ENCODE measurements at regions not wholly inside any gene's neighbourhood (a gene's known extent, or its start where the extent isn't known, plus 50 kb on each side); places are given as distances from the start of the nearest gene placed in this dataset.

GRCh38 chr16:49920397-49920796 is 64.5 kb upstream of the ZNF423 start (continued):
- TF ChIP-seq IRF5 (IDR thresholded peaks at IDR 0.05; ENCODE audit: borderline replicate concordance) (no peak), CBX3 (IDR thresholded peaks at IDR 0.05; ENCODE audit: borderline replicate concordance, low read depth) (no peak), SKIL (IDR thresholded peaks at IDR 0.05; ENCODE audit: low read depth, poor library complexity, severe bottlenecking) (no peak), IKZF2 (IDR thresholded peaks at IDR 0.05) (no peak), TAF1 (IDR thresholded peaks at IDR 0.05; ENCODE audit: borderline replicate concordance, low read depth, low read length) (no peak), RCOR1 (conservative IDR thresholded peaks at IDR 0.05; ENCODE audit: low read depth, low read length) (no peak)

GRCh38 chr16:49921106-49921505 is 65.2 kb upstream of the ZNF423 start:
- Histone ChIP-seq H3K4me2 (ENCODE audit: control insufficient read depth, insufficient read depth) (no peak overlapping the region), H3K4me1 (ENCODE audit: control insufficient read depth, insufficient read depth, low read length) (no peaks in the 10 kb centered on the region; the same call in 1 of the 2 replicates), H3K4me3 (no peak overlapping the region), H3K36me3 (ENCODE audit: control insufficient read depth in 2 of 2, insufficient read depth in 2 of 2, low read length in 1 of 2) (no peaks in the 10 kb centered on the region), H3K9ac (ENCODE audit: control insufficient read depth, insufficient read depth, low read length) (no peak overlapping the region), H3K79me2 (ENCODE audit: control insufficient read depth, insufficient read depth, low read length) (no peaks in the 10 kb centered on the region), H4K20me1 (ENCODE audit: control insufficient read depth, insufficient read depth) (no peaks in the 10 kb centered on the region), H3K27ac (ENCODE audit: control insufficient read depth, insufficient read depth) (no peak overlapping the region), H2AFZ (ENCODE audit: control insufficient read depth, low read depth, low read length) (no peak overlapping the region), H3K27me3 (replicated peaks in 1 of 2; ENCODE audit: control insufficient read depth in 2 of 2, insufficient read depth in 2 of 2, low read length in 1 of 2) (no peaks in the 10 kb centered on the region), H3K9me3 (replicated peaks; ENCODE audit: control insufficient read depth, insufficient read depth, low read length) (no peaks in the 10 kb centered on the region; the same call in 2 of the 3 replicates)
- BruUV-seq (replicated peaks), result no TSS peak
- ChIA-PET POLR2A (no interaction called here), CTCF (interaction anchor here (0.9 to 1.2 kb wide), 3 partner anchors 62 to 276 kb away, joined by 3 to 4 read pairs (median 3); no protein-coding TSS in a partner anchor), SMC1A (ENCODE audit: uncharacterized antibody, unreplicated experiment) (no interaction called here), RAD21 (ENCODE audit: unreplicated experiment) (no interaction called here)
- 54% methylated on average over 8 of the region's 8 CpGs for WGBS (ENCODE audit: insufficient coverage, insufficient replicate concordance, low lambda C conversion rate, missing lambda C conversion rate)
- in situ Hi-C loops (cut with MboI) (no loop called here), intact Hi-C loops (cut with micrococcal nuclease; ENCODE audit: unreplicated experiment) (loop anchor here (5.0 kb wide), 2 partner anchors 429 to 514 kb away; no protein-coding TSS in a partner anchor)
- ATAC-seq, result no peak
- DNase-seq (ENCODE audit: low read depth, low spot score), result no peak
- no peak for TF ChIP-seq ZNF384 (IDR thresholded peaks at IDR 0.05; ENCODE audit: borderline replicate concordance, low read depth, low read length)
- no peak for FAIRE-seq

All from GM12878 (cell line).